ENCODE measurements at regions not wholly inside any gene's neighbourhood (a gene's known extent, or its start where the extent isn't known, plus 50 kb on each side); places are given as distances from the start of the nearest gene placed in this dataset.
A peak's percentile ranks its signal among the peaks of the same experiment; 100 is the strongest.

GRCh38 chr10:10886861-10887531 lies 130.7 kb upstream of the CELF2 start:
- H2AFZ ChIP-seq (replicated peaks; ENCODE audit: low read length, poor library complexity), result no peak overlapping the region
- no peak overlapping the region for H3K14ac ChIP-seq (replicated peaks; ENCODE audit: low read depth, low read length)
- no peak overlapping the region for H3K56ac ChIP-seq (ENCODE audit: extremely low read depth, insufficient read depth, low read length)
- no peak overlapping the region for H2BK15ac ChIP-seq (ENCODE audit: low read depth, low read length)
- H4K20me1 ChIP-seq (ENCODE audit: insufficient read depth, low read length), result no peaks in the 10 kb centered on the region
- no peaks in the 10 kb centered on the region for H3K9me1 ChIP-seq (ENCODE audit: insufficient read depth, low read length)
- H3K4me3 ChIP-seq (ENCODE audit: insufficient read depth, low read depth, low read length), result no peak overlapping the region
- ATAC-seq (ENCODE audit: low read depth), result no peak
- no peak overlapping the region for H2BK20ac ChIP-seq (ENCODE audit: low read depth, low read length)
- H3K27me3 ChIP-seq (ENCODE audit: control insufficient read depth, insufficient read depth, low read length), result no peaks in the 10 kb centered on the region
- no peak overlapping the region for H2BK120ac ChIP-seq (ENCODE audit: low read depth, low read length)
- H4K91ac ChIP-seq (ENCODE audit: insufficient read depth, low read depth, low read length), result no peak overlapping the region
- H3K9ac ChIP-seq (ENCODE audit: low read depth, low read length), result no peak overlapping the region
- ChIA-PET CTCF (interaction anchor here (0.6 kb wide), 1 partner anchor 152 kb away, joined by 4 read pairs; no protein-coding TSS in a partner anchor), POLR2A (ENCODE audit: unreplicated experiment) (no interaction called here)
- H3K4ac ChIP-seq (ENCODE audit: low read depth, low read length), result 0 out of 2 replicates have a peak overlapping the region, but pooled peaks have one; percentile 8
- no peak overlapping the region for H2AK9ac ChIP-seq (replicated peaks; ENCODE audit: low read depth, low read length, poor library complexity)
- in situ Hi-C loops (cut with MboI; ENCODE audit: low sequenced_read_pairs), result no loop called here
- no peak overlapping the region for H2AK5ac ChIP-seq (ENCODE audit: low read depth, low read length)
- H3K27ac ChIP-seq (ENCODE audit: insufficient read depth, low read length), result no peak overlapping the region
- DNase-seq, result no peak
- H4K5ac ChIP-seq (ENCODE audit: low read depth, low read length), result no peak overlapping the region
- H3K4me1 ChIP-seq (ENCODE audit: control insufficient read depth, insufficient read depth, low read length), result peaks cover 2% of the 10 kb centered on the region; the same call in 1 of the 2 replicates
- H3K18ac ChIP-seq (ENCODE audit: low read depth, low read length), result no peak overlapping the region
- peaks cover 5% of the 10 kb centered on the region; the same call in 1 of the 2 replicates for H3K9me3 ChIP-seq (ENCODE audit: control insufficient read depth, insufficient read depth, low read length)
- H4K8ac ChIP-seq (ENCODE audit: low read depth in 2 of 2, low read length in 2 of 2), result no peak overlapping the region
- no peak overlapping the region for H3K4me2 ChIP-seq (ENCODE audit: low read depth, low read length)
- no peak for TF ChIP-seq RAD21 (IDR thresholded peaks at IDR 0.05; ENCODE audit: low read length)
- no peak for TF ChIP-seq NFE2L2 (IDR thresholded peaks at IDR 0.05; ENCODE audit: low read depth, low read length)
- no peak for TF ChIP-seq USF2 (IDR thresholded peaks at IDR 0.05; ENCODE audit: low read depth, low read length)
- TF ChIP-seq MAZ (IDR thresholded peaks at IDR 0.05; ENCODE audit: borderline replicate concordance, low read depth, low read length), result no peak
- no peak for TF ChIP-seq CEBPB (IDR thresholded peaks at IDR 0.05; ENCODE audit: low read depth, low read length)
- no peak for TF ChIP-seq SMC3 (IDR thresholded peaks at IDR 0.05; ENCODE audit: low read depth, low read length)
- no peak for TF ChIP-seq BHLHE40 (IDR thresholded peaks at IDR 0.05; ENCODE audit: low read depth, low read length)
- no peaks in the 10 kb centered on the region for H3K79me1 ChIP-seq (ENCODE audit: low read depth in 1 of 2, low read length in 2 of 2)
- dilution Hi-C loops (cut with HindIII; ENCODE audit: low sequenced_read_pairs, unreplicated experiment), result no loop called here
- no peak overlapping the region for H2BK5ac ChIP-seq (ENCODE audit: low read depth, low read length, poor library complexity, severe bottlenecking)
- 73% methylated on average over 4 of the region's 9 CpGs; no CpG with 5 or more reads in 1 of the 2 experiments for WGBS, 2 experiments (ENCODE audit: extremely low coverage in 2 of 2, insufficient read length in 1 of 2)
- H3K36me3 ChIP-seq (ENCODE audit: control insufficient read depth, insufficient read depth, low read length), result no peaks in the 10 kb centered on the region
- intact Hi-C loops (cut with micrococcal nuclease), result no loop called here
- no TSS peak for BruUV-seq (replicated peaks)
- no peak overlapping the region for H3K23ac ChIP-seq (ENCODE audit: low read depth, low read length)

Data from IMR-90 (cell line).